Germinal center (tissue), 1 donor: ENCODE measurements at regions not wholly inside any gene's neighbourhood (a gene's known extent, or its start where the extent isn't known, plus 50 kb on each side); places are given as distances from the start of the nearest gene placed in this dataset.

Experiments
- DNase-seq: peaks from one replicate; pipeline ENCODE4 v3.0.0; 2012; ENCODE audit warnings: mixed read lengths, low spot score

DNA sequence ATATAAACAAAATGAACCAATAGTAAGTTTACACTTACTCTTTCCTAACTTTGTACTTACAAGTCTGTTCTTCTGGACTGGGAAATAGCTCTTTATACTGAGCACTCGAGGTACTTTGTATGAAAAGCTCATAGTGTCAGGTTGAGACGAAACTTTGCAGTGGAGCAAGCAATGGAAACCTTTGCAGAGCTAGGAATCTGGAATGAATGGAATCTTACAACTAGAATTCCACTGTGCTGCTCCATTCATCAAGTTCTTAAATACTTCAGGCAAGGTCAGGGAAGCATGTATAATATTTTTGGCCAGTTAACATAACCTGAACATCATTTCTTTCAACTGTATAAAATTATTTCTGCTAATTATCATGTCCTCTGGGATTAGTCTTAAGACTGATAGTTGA lies 1327.5 kb upstream of the FLRT2 start:
- DNase-seq: no peak

GRCh38 chr14:84203896-84204295 lies 1326.0 kb upstream of the FLRT2 start:
- DNase-seq: no peak

DNA sequence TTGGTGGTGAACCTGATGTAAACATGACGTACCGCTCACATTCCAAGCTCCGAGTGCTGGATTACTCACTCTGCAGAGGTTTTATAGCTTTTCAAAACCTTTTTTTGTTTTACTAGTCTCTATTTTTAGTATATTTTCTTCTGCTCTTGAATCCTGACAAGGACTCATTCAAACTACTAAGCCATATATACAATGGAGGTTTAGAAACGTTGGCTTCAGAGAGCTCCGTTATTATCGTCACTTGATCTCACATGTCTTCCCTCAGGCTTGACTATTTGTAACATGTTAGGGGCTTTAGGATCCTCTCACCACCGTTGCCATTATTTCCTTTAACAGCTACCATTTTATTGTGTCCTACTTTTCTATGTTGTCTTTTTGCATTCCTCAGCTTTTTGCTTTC lies 1321.5 kb upstream of the FLRT2 start:
- no peak for DNase-seq

- DNase-seq: no peak
Measured at GRCh38 chr14:84209031-84209430, 1320.9 kb upstream of the FLRT2 start.

DNA sequence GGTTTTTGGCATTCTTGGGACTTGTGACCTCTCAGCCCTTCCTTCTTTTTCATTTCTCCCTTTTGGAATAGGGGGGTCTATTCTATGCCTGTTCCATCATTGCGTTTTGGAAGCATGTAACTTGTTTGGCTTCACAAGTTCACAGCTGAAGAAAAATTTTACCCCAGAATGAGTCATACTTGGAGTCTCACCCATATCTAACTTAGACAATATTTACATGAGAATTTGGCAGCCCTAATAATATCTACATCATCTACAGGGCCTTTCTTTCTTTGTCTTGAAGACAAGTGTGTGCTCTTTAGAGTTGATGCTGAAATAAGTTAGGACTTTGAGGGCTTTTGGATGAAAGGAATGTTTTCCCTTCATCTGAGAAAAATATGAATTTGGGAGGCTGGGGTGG lies 1312.9 kb upstream of the FLRT2 start:
- DNase-seq: no peak

DNA sequence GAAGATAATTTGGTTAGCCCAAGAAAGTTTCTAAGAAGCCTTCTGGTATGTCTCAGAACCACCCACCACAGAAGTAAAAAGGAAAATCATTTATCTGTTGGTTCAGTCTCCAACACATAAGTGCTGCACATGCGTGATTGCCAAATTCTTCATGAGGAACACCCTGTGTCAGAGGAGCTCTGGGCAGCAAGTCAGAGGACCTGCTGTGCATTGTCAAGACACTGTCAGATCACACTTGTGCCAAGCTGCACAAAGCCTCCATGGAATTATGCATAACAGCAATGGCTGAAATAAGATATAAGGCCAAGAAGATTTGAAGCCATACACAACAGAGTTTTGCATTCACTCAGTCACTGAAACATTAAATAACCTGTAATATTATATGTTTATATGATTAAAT lies 1304.7 kb upstream of the FLRT2 start:
- no peak for DNase-seq

DNA sequence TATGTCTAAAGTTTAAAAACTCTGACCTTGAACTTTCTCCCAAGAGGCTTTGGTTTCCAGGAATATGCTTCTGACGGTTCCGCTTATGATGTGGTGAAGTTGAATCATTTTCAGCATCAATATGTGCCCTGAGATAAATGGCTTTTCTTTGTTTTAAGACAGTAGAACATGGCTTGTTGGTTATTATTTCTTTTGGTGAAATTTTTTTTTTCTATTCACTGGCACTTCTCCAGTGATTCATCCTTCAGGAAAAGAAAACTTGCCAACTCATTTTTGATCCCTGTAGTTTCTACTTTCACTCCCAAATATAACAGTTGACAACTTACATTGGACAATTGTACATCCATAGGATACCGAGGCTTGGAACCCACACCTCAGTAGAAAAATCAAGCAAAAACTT lies 1301.2 kb upstream of the FLRT2 start:
- no peak for DNase-seq

DNA sequence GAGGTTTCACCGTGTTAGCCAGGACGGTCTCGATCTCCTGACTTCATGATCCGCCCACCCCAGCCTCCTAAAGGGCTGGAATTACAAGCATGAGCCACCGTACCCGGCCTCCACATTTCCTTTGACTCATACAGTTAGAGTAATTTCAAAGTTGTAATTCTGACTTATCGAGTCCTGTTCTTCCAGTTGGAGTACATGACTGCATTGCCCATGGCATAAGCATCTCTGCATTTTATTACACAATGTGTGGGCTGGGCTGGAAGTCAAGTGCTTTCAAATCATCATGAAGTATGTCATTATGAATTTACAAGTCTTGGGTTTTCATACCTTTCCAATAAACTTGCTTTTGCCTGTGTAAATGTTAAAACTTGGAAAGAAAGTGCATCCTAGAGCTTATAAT lies 1295.7 kb upstream of the FLRT2 start:
- no peak for DNase-seq

GRCh38 chr14:84236290-84236689 lies 1293.7 kb upstream of the FLRT2 start:
- DNase-seq: no peak

DNA sequence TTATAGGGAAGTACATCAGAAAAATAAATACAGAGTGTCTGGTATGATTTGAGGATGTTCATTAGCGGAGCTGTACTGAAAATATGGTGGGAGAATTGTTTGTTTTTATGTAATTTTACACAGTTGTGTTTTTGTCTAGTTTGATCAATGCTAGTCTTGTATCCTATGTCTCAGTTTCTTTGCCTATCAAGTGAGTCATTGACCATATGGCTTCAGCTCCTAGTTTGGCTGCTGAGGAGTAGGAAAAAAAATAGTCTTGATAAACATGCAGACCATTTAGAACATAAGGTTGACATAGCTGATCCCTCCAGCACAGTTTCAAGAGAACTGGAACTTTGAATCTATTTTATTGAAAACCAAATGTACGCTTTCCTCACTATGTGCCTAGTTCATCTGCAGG lies 1292.1 kb upstream of the FLRT2 start:
- DNase-seq: no peak

GRCh38 chr14:84247693-84248092 lies 1282.3 kb upstream of the FLRT2 start:
- DNase-seq: no peak

GRCh38 chr14:84250893-84251292 lies 1279.1 kb upstream of the FLRT2 start:
- DNase-seq: no peak

DNA sequence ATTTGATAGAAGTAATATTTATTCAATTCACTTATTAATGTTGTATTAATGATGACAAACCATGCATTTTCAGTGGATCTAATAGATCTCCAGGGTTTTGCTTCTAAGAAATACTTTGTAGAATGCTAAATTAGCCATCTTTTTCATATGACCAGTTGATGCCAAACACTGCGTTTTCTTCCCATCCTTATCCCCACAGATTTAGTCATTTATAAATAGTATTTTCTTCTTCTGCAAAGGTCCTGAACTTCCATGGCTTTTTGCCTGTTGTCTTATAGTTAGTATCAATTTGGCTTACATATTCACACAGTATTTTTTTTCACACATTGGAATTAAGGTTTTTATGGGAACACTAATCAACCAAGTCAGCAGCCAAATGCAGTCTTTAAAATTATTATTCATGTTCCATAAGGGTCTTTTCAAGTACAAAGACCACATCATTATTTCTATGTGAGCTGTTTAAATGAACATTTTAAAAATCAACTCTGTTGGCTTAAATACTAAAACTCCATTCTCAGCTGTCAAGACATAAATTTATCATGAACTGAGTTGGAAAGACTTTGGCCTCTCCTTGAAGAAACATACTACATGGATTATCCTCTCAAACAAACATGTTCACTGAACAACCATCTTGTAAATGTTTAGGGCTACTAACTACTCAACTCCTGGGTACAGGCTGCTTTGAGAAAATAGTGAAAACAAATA lies 1278.4 kb upstream of the FLRT2 start:
- no peak for DNase-seq

DNA sequence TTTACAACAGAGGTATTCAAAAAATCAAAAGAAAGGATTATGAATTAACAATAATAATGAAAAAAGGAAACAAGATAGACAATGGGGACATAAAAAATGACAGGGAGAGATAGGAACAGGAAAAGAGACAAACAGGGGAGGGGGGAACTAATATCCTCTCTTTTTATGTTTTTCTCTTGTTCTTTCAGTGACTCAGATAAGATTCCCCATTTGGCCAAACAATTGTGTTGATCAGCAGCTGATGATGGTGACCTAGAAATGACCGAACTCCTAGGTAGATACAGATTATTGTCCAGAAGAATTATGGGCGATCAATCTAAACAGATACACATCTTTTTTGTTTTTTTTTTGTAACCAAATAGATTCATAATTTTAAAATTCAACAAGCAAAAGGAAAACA lies 1277.2 kb upstream of the FLRT2 start:
- no peak for DNase-seq

DNA sequence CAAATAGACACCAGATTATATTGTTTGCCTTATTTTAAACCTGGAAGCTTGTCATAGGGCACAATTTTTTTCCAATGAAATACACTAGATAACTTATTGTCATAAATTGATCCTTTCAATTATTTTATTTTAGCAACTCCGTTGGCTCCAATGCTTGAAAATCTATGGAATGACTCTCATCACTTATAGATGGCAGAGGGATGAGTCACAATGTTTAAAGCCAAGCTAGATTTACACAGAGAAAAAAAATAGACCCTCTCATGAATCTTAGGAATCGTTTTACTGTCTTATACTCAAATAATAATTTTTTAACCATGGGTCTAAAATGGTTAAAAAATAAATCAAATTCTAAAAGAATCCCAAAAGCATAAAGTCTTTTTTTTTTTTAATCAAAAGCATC lies 1276.6 kb upstream of the FLRT2 start:
- DNase-seq: no peak

DNA sequence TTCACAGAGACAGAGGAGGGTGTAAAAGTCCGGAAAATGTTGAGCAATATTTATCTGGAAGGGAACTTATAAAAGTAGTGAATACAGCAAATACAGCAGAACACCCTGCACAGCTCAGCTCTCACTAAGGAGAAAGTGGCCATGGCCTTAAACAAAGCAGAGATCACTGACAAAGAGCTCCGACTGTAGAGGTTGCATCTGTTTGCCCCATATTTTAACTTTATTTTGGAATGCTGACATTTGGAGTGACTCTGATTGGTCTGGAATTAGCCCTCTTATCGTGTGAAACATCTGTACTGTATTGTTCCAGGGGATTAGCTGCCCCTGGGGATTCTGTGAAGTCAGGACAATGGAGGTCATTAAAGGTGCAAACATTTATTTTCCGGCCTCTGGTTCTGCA lies 1275.7 kb upstream of the FLRT2 start:
- DNase-seq: no peak

GRCh38 chr14:84262932-84263331 lies 1267.0 kb upstream of the FLRT2 start:
- DNase-seq: no peak

- DNase-seq: no peak
Measured at GRCh38 chr14:84272290-84272721, 1257.6 kb upstream of the FLRT2 start.

DNA sequence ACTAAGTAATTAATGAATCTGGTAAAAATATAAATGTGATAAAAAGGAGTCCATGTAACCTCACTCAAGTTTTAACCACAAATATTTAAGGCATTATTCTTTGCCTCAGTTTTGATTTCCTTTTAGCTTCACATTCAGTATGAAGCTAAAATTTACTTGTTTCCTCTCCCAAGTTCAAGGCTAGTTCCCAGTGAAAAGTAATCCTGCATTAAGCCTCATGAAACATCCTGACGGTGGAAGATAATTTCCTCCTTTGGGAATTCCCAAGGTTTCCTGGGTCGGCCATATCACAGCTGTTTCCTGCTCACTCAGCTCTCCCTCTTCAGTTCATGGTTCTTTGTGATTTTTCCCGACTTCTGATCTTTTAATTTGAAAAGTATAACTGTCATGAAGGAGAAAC lies 1256.8 kb upstream of the FLRT2 start:
- DNase-seq: no peak

GRCh38 chr14:84282618-84283017 lies 1247.3 kb upstream of the FLRT2 start:
- DNase-seq: no peak

- DNase-seq: no peak
Measured at GRCh38 chr14:84288781-84289180, 1241.2 kb upstream of the FLRT2 start.

GRCh38 chr14:84298663-84299195 lies 1231.2 kb upstream of the FLRT2 start:
- DNase-seq: no peak

DNA sequence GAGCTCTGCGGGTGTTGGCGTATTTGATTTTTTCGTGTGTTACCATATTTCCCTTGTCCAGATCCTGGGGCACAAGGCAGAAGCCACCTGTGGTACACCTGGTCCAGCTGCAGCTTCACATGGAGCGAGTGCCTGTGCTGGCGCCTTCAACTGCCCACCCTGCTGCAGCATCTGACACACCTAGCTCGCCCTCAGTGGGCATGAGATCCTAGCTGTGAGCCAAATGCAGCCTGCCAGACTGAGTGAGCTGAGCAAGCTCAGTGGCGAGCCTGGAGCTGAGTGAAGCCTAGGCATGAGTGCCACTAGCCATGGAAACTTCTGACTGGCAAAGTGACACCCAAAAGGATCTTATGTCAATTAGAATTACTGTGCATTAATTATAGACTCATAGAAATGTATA lies 1226.8 kb upstream of the FLRT2 start:
- no peak for DNase-seq

DNA sequence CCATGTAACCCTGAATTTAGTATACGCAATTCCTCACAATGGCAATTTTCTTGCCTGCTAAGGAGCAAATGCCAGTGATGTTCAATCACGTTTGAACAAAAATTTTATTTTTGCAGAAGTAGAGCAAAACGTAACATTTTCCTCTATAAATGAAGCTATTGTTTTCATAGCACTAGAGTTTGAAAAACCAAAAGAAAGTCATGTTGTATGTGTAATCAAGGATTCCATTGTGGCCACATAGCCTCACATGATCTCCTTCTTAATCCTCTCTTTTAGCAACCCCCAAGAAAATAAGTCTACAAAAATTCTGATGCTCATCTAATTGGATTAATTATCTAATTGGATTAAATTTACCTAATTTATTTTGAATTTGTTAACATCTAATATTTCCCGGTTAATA lies 1217.4 kb upstream of the FLRT2 start:
- DNase-seq: no peak
